ENCODE measurements at regions not wholly inside any gene's neighbourhood (a gene's known extent, or its start where the extent isn't known, plus 50 kb on each side); places are given as distances from the start of the nearest gene placed in this dataset.

GRCh38 chr6:14059791-14060436, 57.7 kb upstream of the CD83 start (continued):
- TF ChIP-seq REST (IDR thresholded peaks at IDR 0.05; ENCODE audit: low read depth, low read length) (no peak), SIN3A (IDR thresholded peaks at IDR 0.05; ENCODE audit: borderline replicate concordance, low read depth, low read length) (no peak), NRF1 (IDR thresholded peaks at IDR 0.05; ENCODE audit: low read depth, low read length) (no peak), TAF1 (IDR thresholded peaks at IDR 0.05; ENCODE audit: borderline replicate concordance, low read depth, low read length) (no peak), EZH2phosphoT487 (IDR thresholded peaks at IDR 0.05; ENCODE audit: borderline replicate concordance, low read depth) (no peak), POLR2AphosphoS5 (IDR thresholded peaks at IDR 0.05; ENCODE audit: low read depth, low read length) (peak; percentile 47; the same call in 1 of the 2 replicates), RCOR1 (IDR thresholded peaks at IDR 0.05; ENCODE audit: low read length) (peak; percentile 49; the same call in 1 of the 2 replicates), FOXJ3 (CRISPR knock-in tag; IDR thresholded peaks at IDR 0.05) (no peak), PBX3 (IDR thresholded peaks at IDR 0.05) (peak; percentile 88), FOSL2 (IDR thresholded peaks at IDR 0.05; ENCODE audit: borderline replicate concordance, low read depth) (peak; percentile 79), MAX (IDR thresholded peaks at IDR 0.05; ENCODE audit: low read depth) (no peak), EP300 (IDR thresholded peaks at IDR 0.05; ENCODE audit: borderline replicate concordance in 1 of 2, low read depth in 1 of 2, low read length in 1 of 2) (peak; percentile 60 to 62; a peak in 2 of 4 replicates), YY1 (IDR thresholded peaks at IDR 0.05; ENCODE audit: low read depth) (no peak), GATA2 (CRISPR knock-in tag; IDR thresholded peaks at IDR 0.05) (peak; percentile 57), CHD2 (IDR thresholded peaks at IDR 0.05; ENCODE audit: low read length, partially characterized antibody) (peak; percentile 87), NFIC (IDR thresholded peaks at IDR 0.05; ENCODE audit: borderline replicate concordance) (peak; percentile 98), USF1 (IDR thresholded peaks at IDR 0.05; ENCODE audit: borderline replicate concordance, low read depth) (no peak), GABPA (IDR thresholded peaks at IDR 0.05; ENCODE audit: low read depth) (no peak), RAD21 (IDR thresholded peaks at IDR 0.05; ENCODE audit: low read length) (0 out of 2 replicates have a peak, but pooled peaks have one; percentile 34), MXI1 (IDR thresholded peaks at IDR 0.05; ENCODE audit: low read depth, low read length) (no peak), TEAD4 (IDR thresholded peaks at IDR 0.05; ENCODE audit: borderline replicate concordance, insufficient read depth) (no peak), JUND (IDR thresholded peaks at IDR 0.05) (peak; percentile 73), TCF12 (IDR thresholded peaks at IDR 0.05) (peak; percentile 87)
